SK-N-SH (cell line): ENCODE measurements at regions not wholly inside any gene's neighbourhood (a gene's known extent, or its start where the extent isn't known, plus 50 kb on each side); places are given as distances from the start of the nearest gene placed in this dataset.

Experiments used
- CTCF ChIA-PET: fragments of 300-600, 350-600 bp; formaldehyde crosslinking; extraction: SDS; loops from one replicate; lab custom pipeline; 2021; lab: Yijun Ruan, JAX
- POLR2A ChIA-PET: fragments of 350-600 bp; sonication (Branson Sonifier 250); formaldehyde crosslinking; extraction: SDS; loops from one replicate; lab custom pipeline; 2020; ENCODE audit warnings: antibody characterized with exemption, inconsistent platforms; lab: Yijun Ruan, JAX
- DNase-seq: peaks from one replicate; pipeline ENCODE4 v3.0.0; 2012
- H2AFZ ChIP-seq: fragments of 200-600 bp; sonication (generic); 2 replicates; pipeline ENCODE4 v1.8.1; 2016; ENCODE audit warnings: antibody characterized with exemption, mild to moderate bottlenecking, low read depth
- H3F3A ChIP-seq: fragments of 200-600 bp; sonication (generic); replicated peaks from 2 replicates; pipeline ENCODE3; 2016; ENCODE audit warnings: antibody characterized with exemption, mild to moderate bottlenecking; ENCODE audit not compliant: insufficient read depth
- H3K27ac ChIP-seq, 2 experiments: fragments of 200-500 bp in 1 of 2; fragments of 200-600 bp in 1 of 2; sonication (Bioruptor generic) in 1 of 2; sonication (generic), shearing (Covaris generic) in 1 of 2; 2 replicates each; pipeline versions ENCODE4 v1.5.1 to v1.6.1; 2014 to 2016; ENCODE audit warnings: low read depth in 2 of 2, inconsistent platforms in 1 of 2, low read length in 1 of 2, mild to moderate bottlenecking in 1 of 2, mixed read lengths in 1 of 2
- H3K27me3 ChIP-seq: fragments of 200-600 bp; sonication (generic), shearing (Covaris generic); 2 replicates; pipeline ENCODE4 v1.6.1; 2016; ENCODE audit warnings: mixed run types; ENCODE audit not compliant: insufficient read depth
- H3K36me3 ChIP-seq, 2 experiments: fragments of 200-500 bp in 1 of 2; fragments of 200-600 bp in 1 of 2; sonication (Bioruptor generic) in 1 of 2; sonication (generic) in 1 of 2; replicated peaks in 1 of 2; 2 replicates each; pipeline versions ENCODE3 to v1.5.1; 2014 to 2016; ENCODE audit warnings: low read length in 1 of 2, mild to moderate bottlenecking in 1 of 2; ENCODE audit not compliant: insufficient read depth in 2 of 2, control insufficient read depth in 1 of 2
- H3K4me1 ChIP-seq, 2 experiments: fragments of 200-500 bp in 1 of 2; fragments of 200-600 bp in 1 of 2; sonication (Bioruptor generic) in 1 of 2; sonication (generic), shearing (Covaris generic) in 1 of 2; 2 replicates each; pipeline versions ENCODE4 v1.5.1 to v1.6.1; 2014 to 2016; ENCODE audit warnings: low read depth in 1 of 2, low read length in 1 of 2, mixed run types in 1 of 2; ENCODE audit not compliant: insufficient read depth in 2 of 2, control insufficient read depth in 1 of 2
- H3K4me2 ChIP-seq: fragments of 200-600 bp; sonication (generic), shearing (Covaris generic); 2 replicates; pipeline ENCODE4 v1.6.1; 2017; ENCODE audit warnings: mixed run types
- H3K4me3 ChIP-seq, 2 experiments: fragments of 200-500 bp in 1 of 2; fragments of 200-600 bp in 1 of 2; sonication (Bioruptor generic) in 1 of 2; sonication (generic), shearing (Covaris generic) in 1 of 2; 2 replicates each; pipeline versions ENCODE4 v1.5.1 to v1.8.1; 2014 to 2016; ENCODE audit warnings: low read depth in 2 of 2, inconsistent platforms in 1 of 2, low read length in 1 of 2, mild to moderate bottlenecking in 1 of 2, mixed read lengths in 1 of 2, moderate library complexity in 1 of 2
- H3K79me2 ChIP-seq: fragments of 200-600 bp; sonication (generic); 2 replicates; pipeline ENCODE4 v1.8.1; 2017; ENCODE audit warnings: mild to moderate bottlenecking; ENCODE audit not compliant: insufficient read depth
- H3K9ac ChIP-seq: fragments of 200-600 bp; sonication (generic); 2 replicates; pipeline ENCODE4 v1.6.1; 2017; ENCODE audit warnings: mixed run types
- H3K9me2 ChIP-seq: fragments of 200-600 bp; sonication (generic); 2 replicates; pipeline ENCODE4 v1.6.1; 2017; ENCODE audit warnings: mixed run types
- H3K9me3 ChIP-seq: fragments of 200-600 bp; sonication (generic); 2 replicates; pipeline ENCODE4 v1.6.1; 2017; ENCODE audit warnings: mixed run types, mild to moderate bottlenecking, moderate library complexity
- H4K20me1 ChIP-seq: fragments of 200-600 bp; sonication (generic); 2 replicates; pipeline ENCODE4 v1.6.1; 2017; ENCODE audit warnings: mild to moderate bottlenecking, mixed run types; ENCODE audit not compliant: insufficient read depth
- CHD2 ChIP-seq: fragments of 150-350 bp; IDR thresholded peaks from 2 replicates; pipeline ENCODE4 v1.6.1; 2018; ENCODE audit warnings: low read length; ENCODE audit not compliant: partially characterized antibody
- EZH2phosphoT487 ChIP-seq: fragments of 200-600 bp; sonication (generic); IDR thresholded peaks from 2 replicates; pipeline ENCODE4 v1.6.1; 2017; ENCODE audit warnings: low read depth, mixed run types, mild to moderate bottlenecking, antibody characterized with exemption, moderate library complexity, borderline replicate concordance
- FOXM1 ChIP-seq: IDR thresholded peaks from 2 replicates; pipeline ENCODE4 v1.4.0; 2012; ENCODE audit warnings: low read depth, mild to moderate bottlenecking
- GABPA ChIP-seq: IDR thresholded peaks from 2 replicates; pipeline ENCODE4 v1.4.0; 2012; ENCODE audit warnings: low read depth, mild to moderate bottlenecking
- MEF2A ChIP-seq: IDR thresholded peaks from 2 replicates; pipeline ENCODE4 v1.4.0; 2012; ENCODE audit warnings: low read depth, borderline replicate concordance
- NFIC ChIP-seq: IDR thresholded peaks from 2 replicates; pipeline ENCODE4 v1.4.0; 2012; ENCODE audit warnings: borderline replicate concordance
- NRF1 ChIP-seq: IDR thresholded peaks from 2 replicates; pipeline ENCODE4 v1.6.1; 2012; ENCODE audit warnings: low read depth, mild to moderate bottlenecking, low read length
- POLR2AphosphoS5 ChIP-seq: IDR thresholded peaks from 2 replicates; pipeline ENCODE4 v1.6.1; 2012; ENCODE audit warnings: low read depth, low read length
- RAD21 ChIP-seq: IDR thresholded peaks from 2 replicates; pipeline ENCODE4 v1.6.1; 2012; ENCODE audit warnings: mild to moderate bottlenecking, low read length
- RCOR1 ChIP-seq: fragments of 150-350 bp; IDR thresholded peaks from 2 replicates; pipeline ENCODE4 v1.6.1; 2017; ENCODE audit warnings: antibody characterized with exemption, low read length
- RFX5 ChIP-seq: IDR thresholded peaks from 2 replicates; pipeline ENCODE4 v1.6.1; 2012; ENCODE audit warnings: mild to moderate bottlenecking, improper control_type of control experiment, low read length
- RXRA ChIP-seq: IDR thresholded peaks from 2 replicates; pipeline ENCODE4 v1.4.0; 2012; ENCODE audit warnings: low read depth, mild to moderate bottlenecking, borderline replicate concordance
- SIN3A ChIP-seq: IDR thresholded peaks from 2 replicates; pipeline ENCODE4 v1.6.1; 2012; ENCODE audit warnings: low read depth, mild to moderate bottlenecking, low read length, moderate library complexity, borderline replicate concordance
- SMC3 ChIP-seq: IDR thresholded peaks from 2 replicates; pipeline ENCODE4 v1.6.1; 2012; ENCODE audit warnings: low read depth, low read length, improper control_type of control experiment
- TAF1 ChIP-seq: IDR thresholded peaks from 2 replicates; pipeline ENCODE4 v1.6.1; 2012; ENCODE audit warnings: low read depth, mild to moderate bottlenecking, low read length, moderate library complexity, borderline replicate concordance
- YY1 ChIP-seq: IDR thresholded peaks from 2 replicates; pipeline ENCODE4 v1.4.0; 2012; ENCODE audit warnings: low read depth, mild to moderate bottlenecking
- WGBS: methylation state at CpG from one replicate; pipeline ENCODE4 v1.1.6; 2017; ENCODE audit warnings: low lambda C conversion rate; 5-methylcytosine and 5-hydroxymethylcytosine counted together
- TF ChIP-seq, protein P1 (sequence below): fragments of 200-600 bp; sonication (generic); IDR thresholded peaks from 2 replicates; pipeline ENCODE4 v1.6.1; 2017; ENCODE audit warnings: antibody characterized with exemption, mild to moderate bottlenecking, moderate library complexity
- TF ChIP-seq, protein P2 (sequence below): IDR thresholded peaks from 2 replicates; pipeline ENCODE4 v1.4.0; 2012; ENCODE audit warnings: low read depth, borderline replicate concordance
- TF ChIP-seq, protein P3 (sequence below): IDR thresholded peaks from 2 replicates; pipeline ENCODE4; 2012
- TF ChIP-seq, protein P4 (sequence below): IDR thresholded peaks from 2 replicates; pipeline ENCODE4 v1.4.0; 2012; ENCODE audit warnings: low read depth

DNA sequence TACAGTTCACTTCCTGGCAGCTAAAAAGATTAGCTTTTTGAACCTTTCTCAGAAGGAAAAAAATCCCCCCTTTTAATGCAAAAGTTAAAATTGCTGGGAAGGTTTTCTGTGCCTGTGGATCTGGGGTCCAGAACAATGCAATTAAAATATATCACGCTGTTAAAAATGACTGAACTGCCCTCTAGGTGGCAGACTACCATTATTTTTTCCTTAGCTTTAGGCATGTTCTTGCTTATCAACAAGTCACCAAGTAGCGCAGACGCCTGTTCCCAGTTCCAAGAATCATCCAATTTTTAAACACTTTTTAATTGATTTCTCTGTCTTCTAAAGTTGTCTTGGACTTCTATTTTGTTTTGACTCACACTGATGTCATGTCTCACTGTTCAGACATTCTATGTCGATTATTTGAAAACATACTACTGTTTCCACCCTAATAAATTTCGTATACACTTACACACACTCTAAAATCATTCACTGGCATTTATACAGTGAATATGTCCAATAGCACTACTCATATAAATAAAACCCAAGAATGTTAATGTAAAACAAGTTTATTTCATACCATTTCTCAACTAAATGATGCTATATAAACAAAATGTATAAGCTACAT lies 661.6 kb downstream of the RAPGEF2 start:
- H3K27ac ChIP-seq = peak overlapping the region in 1 of 2 experiments; percentile 39; a peak in 2 of 4 replicates
- no peaks in the 10 kb centered on the region for H3K9me2 ChIP-seq
- ChIA-PET CTCF (interaction anchor here (0.6 to 2.8 kb wide), 22 partner anchors 8 to 1947 kb away, joined by 3 to 19 read pairs (median 3); no protein-coding TSS in a partner anchor), POLR2A (no interaction called here)
- 36% methylated on average over 5 of the region's 5 CpGs for WGBS
- H3K4me3 ChIP-seq = peak overlapping the region in 1 of 2 experiments; percentile 17; a peak in 1 of 4 replicates
- H4K20me1 ChIP-seq = no peaks in the 10 kb centered on the region
- H3K79me2 ChIP-seq = no peaks in the 10 kb centered on the region
- no peaks in the 10 kb centered on the region for H3K36me3 ChIP-seq
- no peak overlapping the region for H3K4me2 ChIP-seq
- peaks cover 0 to 11% of the 10 kb centered on the region in 2 experiments; a peak in 2 of 4 replicates for H3K4me1 ChIP-seq
- H3K9ac ChIP-seq = no peak overlapping the region
- H3K27me3 ChIP-seq = no peaks in the 10 kb centered on the region
- no peak overlapping the region for H2AFZ ChIP-seq
- DNase-seq = peak; percentile 59
- TF ChIP-seq CHD2 (peak; percentile 11), RAD21 (peak; percentile 79), NFIC (no peak), SMC3 (peak; percentile 44; the same call in 1 of the 2 replicates), RFX5 (no peak)
- TF ChIP-seq, protein P1, sequence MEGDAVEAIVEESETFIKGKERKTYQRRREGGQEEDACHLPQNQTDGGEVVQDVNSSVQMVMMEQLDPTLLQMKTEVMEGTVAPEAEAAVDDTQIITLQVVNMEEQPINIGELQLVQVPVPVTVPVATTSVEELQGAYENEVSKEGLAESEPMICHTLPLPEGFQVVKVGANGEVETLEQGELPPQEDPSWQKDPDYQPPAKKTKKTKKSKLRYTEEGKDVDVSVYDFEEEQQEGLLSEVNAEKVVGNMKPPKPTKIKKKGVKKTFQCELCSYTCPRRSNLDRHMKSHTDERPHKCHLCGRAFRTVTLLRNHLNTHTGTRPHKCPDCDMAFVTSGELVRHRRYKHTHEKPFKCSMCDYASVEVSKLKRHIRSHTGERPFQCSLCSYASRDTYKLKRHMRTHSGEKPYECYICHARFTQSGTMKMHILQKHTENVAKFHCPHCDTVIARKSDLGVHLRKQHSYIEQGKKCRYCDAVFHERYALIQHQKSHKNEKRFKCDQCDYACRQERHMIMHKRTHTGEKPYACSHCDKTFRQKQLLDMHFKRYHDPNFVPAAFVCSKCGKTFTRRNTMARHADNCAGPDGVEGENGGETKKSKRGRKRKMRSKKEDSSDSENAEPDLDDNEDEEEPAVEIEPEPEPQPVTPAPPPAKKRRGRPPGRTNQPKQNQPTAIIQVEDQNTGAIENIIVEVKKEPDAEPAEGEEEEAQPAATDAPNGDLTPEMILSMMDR = peak; percentile 70
- TF ChIP-seq, protein P2, sequence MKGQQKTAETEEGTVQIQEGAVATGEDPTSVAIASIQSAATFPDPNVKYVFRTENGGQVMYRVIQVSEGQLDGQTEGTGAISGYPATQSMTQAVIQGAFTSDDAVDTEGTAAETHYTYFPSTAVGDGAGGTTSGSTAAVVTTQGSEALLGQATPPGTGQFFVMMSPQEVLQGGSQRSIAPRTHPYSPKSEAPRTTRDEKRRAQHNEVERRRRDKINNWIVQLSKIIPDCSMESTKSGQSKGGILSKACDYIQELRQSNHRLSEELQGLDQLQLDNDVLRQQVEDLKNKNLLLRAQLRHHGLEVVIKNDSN = no peak
- no peaks in the 10 kb centered on the region for H3F3A ChIP-seq
- no peaks in the 10 kb centered on the region for H3K9me3 ChIP-seq

DNA sequence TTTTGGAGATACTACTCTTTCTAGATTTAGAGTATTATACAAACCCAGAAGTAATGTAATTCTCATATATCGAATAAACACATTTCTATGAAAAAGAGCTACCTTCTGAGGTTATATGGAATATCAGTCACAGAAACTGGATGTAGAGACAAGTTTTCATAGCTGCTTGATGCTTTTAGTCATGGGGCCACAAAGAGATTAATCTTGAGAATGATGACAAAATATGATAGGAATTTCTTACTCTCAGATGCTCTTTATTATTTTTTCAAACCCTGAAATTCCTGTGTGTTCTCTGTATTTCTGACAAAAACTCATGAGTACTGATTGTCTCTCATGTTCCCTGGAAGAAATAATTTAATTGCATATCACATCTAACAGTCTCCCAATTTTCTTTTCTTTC lies 662.5 kb downstream of the RAPGEF2 start:
- H3K27me3 ChIP-seq = no peaks in the 10 kb centered on the region
- CTCF ChIA-PET = interaction anchor here (0.7 to 2.8 kb wide), 13 partner anchors 9 to 1272 kb away, joined by 3 to 19 read pairs (median 3); no protein-coding TSS in a partner anchor
- POLR2A ChIA-PET = no interaction called here
- 51% methylated on average over 1 of the region's 1 CpG for WGBS
- no peak overlapping the region for H3K4me3 ChIP-seq
- H3K79me2 ChIP-seq = no peaks in the 10 kb centered on the region
- H3K9me3 ChIP-seq = no peaks in the 10 kb centered on the region
- H3K4me1 ChIP-seq = peaks cover 0 to 11% of the 10 kb centered on the region in 2 experiments; a peak in 2 of 4 replicates
- H3K27ac ChIP-seq = no peak overlapping the region
- H3K36me3 ChIP-seq = no peaks in the 10 kb centered on the region
- no peak overlapping the region for H3K4me2 ChIP-seq
- no peaks in the 10 kb centered on the region for H3F3A ChIP-seq
- H3K9ac ChIP-seq = no peak overlapping the region
- no peaks in the 10 kb centered on the region for H3K9me2 ChIP-seq
- no peak overlapping the region for H2AFZ ChIP-seq
- H4K20me1 ChIP-seq = no peaks in the 10 kb centered on the region
- no peak for DNase-seq
- no peak for TF ChIP-seq NRF1
- TF ChIP-seq, protein P3, sequence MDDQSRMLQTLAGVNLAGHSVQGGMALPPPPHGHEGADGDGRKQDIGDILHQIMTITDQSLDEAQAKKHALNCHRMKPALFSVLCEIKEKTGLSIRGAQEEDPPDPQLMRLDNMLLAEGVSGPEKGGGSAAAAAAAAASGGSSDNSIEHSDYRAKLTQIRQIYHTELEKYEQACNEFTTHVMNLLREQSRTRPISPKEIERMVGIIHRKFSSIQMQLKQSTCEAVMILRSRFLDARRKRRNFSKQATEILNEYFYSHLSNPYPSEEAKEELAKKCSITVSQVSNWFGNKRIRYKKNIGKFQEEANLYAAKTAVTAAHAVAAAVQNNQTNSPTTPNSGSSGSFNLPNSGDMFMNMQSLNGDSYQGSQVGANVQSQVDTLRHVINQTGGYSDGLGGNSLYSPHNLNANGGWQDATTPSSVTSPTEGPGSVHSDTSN = no peak
- no peak for TF ChIP-seq RCOR1
- TF ChIP-seq YY1 = no peak
- TF ChIP-seq FOXM1 = no peak
- TF ChIP-seq CHD2 = no peak
- TF ChIP-seq, protein P4, sequence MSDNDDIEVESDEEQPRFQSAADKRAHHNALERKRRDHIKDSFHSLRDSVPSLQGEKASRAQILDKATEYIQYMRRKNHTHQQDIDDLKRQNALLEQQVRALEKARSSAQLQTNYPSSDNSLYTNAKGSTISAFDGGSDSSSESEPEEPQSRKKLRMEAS = no peak
- TF ChIP-seq, protein P1 = no peak
- no peak for TF ChIP-seq RXRA
- TF ChIP-seq SIN3A = no peak
- TF ChIP-seq GABPA = no peak
- TF ChIP-seq TAF1 = no peak
- no peak for TF ChIP-seq MEF2A
- no peak for TF ChIP-seq EZH2phosphoT487
- no peak for TF ChIP-seq POLR2AphosphoS5
